ENCODE measurements at regions not wholly inside any gene's neighbourhood (a gene's known extent, or its start where the extent isn't known, plus 50 kb on each side); places are given as distances from the start of the nearest gene placed in this dataset.

- Histone ChIP-seq H3K56ac (ENCODE audit: extremely low read depth, insufficient read depth, low read length) (no peak overlapping the region), H4K91ac (ENCODE audit: insufficient read depth, low read depth, low read length) (no peak overlapping the region), H3K18ac (ENCODE audit: low read depth, low read length) (no peak overlapping the region), H3K14ac (replicated peaks; ENCODE audit: low read depth, low read length) (no peak overlapping the region), H3K23ac (ENCODE audit: low read depth, low read length) (no peak overlapping the region), H3K4me2 (ENCODE audit: low read depth, low read length) (no peak overlapping the region), H4K5ac (ENCODE audit: low read depth, low read length) (no peak overlapping the region), H2BK5ac (ENCODE audit: low read depth, low read length, poor library complexity, severe bottlenecking) (no peak overlapping the region), H3K9me3 (ENCODE audit: control insufficient read depth, insufficient read depth, low read length) (no peaks in the 10 kb centered on the region), H2AFZ (replicated peaks; ENCODE audit: low read length, poor library complexity) (no peak overlapping the region), H3K4me3 (ENCODE audit: insufficient read depth, low read depth, low read length) (no peak overlapping the region), H2BK20ac (ENCODE audit: low read depth, low read length) (no peak overlapping the region), H4K20me1 (ENCODE audit: insufficient read depth, low read length) (no peaks in the 10 kb centered on the region), H3K4me1 (ENCODE audit: control insufficient read depth, insufficient read depth, low read length) (no peaks in the 10 kb centered on the region), H3K4ac (ENCODE audit: low read depth, low read length) (no peak overlapping the region), H3K27ac (ENCODE audit: insufficient read depth, low read length) (no peak overlapping the region), H3K9ac (ENCODE audit: low read depth, low read length) (no peak overlapping the region), H3K9me1 (ENCODE audit: insufficient read depth, low read length) (no peaks in the 10 kb centered on the region), H3K79me1 (ENCODE audit: low read depth in 1 of 2, low read length in 2 of 2) (no peaks in the 10 kb centered on the region), H3K36me3 (ENCODE audit: control insufficient read depth, insufficient read depth, low read length) (no peaks in the 10 kb centered on the region), H2AK5ac (ENCODE audit: low read depth, low read length) (no peak overlapping the region), H2BK120ac (ENCODE audit: low read depth, low read length) (no peak overlapping the region), H3K27me3 (ENCODE audit: control insufficient read depth, insufficient read depth, low read length) (peaks cover 6% of the 10 kb centered on the region), H2BK15ac (ENCODE audit: low read depth, low read length) (no peak overlapping the region), H2AK9ac (replicated peaks; ENCODE audit: low read depth, low read length, poor library complexity) (no peak overlapping the region), H4K8ac (ENCODE audit: low read depth in 2 of 2, low read length in 2 of 2) (no peak overlapping the region)
- in situ Hi-C loops (cut with MboI; ENCODE audit: low sequenced_read_pairs) (loop anchor here (25.0 kb wide), 1 partner anchor 641 kb away; no protein-coding TSS in a partner anchor), dilution Hi-C loops (cut with HindIII; ENCODE audit: low sequenced_read_pairs, unreplicated experiment) (no loop called here), intact Hi-C loops (cut with micrococcal nuclease) (no loop called here)
- BruUV-seq (replicated peaks): no TSS peak
- DNase-seq (no peak), ATAC-seq (ENCODE audit: low read depth) (no peak)
- CTCF ChIA-PET: interaction anchor here (0.7 kb wide), 1 partner anchor 1112 kb away, joined by 3 read pairs; no protein-coding TSS in a partner anchor
- POLR2A ChIA-PET (ENCODE audit: unreplicated experiment): no interaction called here
- TF ChIP-seq, protein P1, sequence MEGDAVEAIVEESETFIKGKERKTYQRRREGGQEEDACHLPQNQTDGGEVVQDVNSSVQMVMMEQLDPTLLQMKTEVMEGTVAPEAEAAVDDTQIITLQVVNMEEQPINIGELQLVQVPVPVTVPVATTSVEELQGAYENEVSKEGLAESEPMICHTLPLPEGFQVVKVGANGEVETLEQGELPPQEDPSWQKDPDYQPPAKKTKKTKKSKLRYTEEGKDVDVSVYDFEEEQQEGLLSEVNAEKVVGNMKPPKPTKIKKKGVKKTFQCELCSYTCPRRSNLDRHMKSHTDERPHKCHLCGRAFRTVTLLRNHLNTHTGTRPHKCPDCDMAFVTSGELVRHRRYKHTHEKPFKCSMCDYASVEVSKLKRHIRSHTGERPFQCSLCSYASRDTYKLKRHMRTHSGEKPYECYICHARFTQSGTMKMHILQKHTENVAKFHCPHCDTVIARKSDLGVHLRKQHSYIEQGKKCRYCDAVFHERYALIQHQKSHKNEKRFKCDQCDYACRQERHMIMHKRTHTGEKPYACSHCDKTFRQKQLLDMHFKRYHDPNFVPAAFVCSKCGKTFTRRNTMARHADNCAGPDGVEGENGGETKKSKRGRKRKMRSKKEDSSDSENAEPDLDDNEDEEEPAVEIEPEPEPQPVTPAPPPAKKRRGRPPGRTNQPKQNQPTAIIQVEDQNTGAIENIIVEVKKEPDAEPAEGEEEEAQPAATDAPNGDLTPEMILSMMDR (conservative IDR thresholded peaks at IDR 0.05; ENCODE audit: low read depth, low read length): no peak
- TF ChIP-seq MAZ (IDR thresholded peaks at IDR 0.05; ENCODE audit: borderline replicate concordance, low read depth, low read length): no peak
- TF ChIP-seq MAFK (IDR thresholded peaks at IDR 0.05; ENCODE audit: low read depth, low read length): no peak
These were observed 205.2 kb upstream of the PHYHIPL start for GRCh38 chr10:58971211-58971610.
